Hepatocyte (in vitro differentiated cells): ENCODE measurements at regions not wholly inside any gene's neighbourhood (a gene's known extent, or its start where the extent isn't known, plus 50 kb on each side); places are given as distances from the start of the nearest gene placed in this dataset.

Source experiments
- DNase-seq: peaks from one replicate; pipeline ENCODE4 v3.0.0-alpha.2; 2016; ENCODE audit warnings: low spot score
- H2AFZ ChIP-seq: fragments of 200-600 bp; sonication (generic); 2 replicates; pipeline ENCODE4 v1.6.0; 2016; ENCODE audit warnings: antibody characterized with exemption, mild to moderate bottlenecking
- H3K27ac ChIP-seq: fragments of 200-600 bp; sonication (generic); 2 replicates; pipeline ENCODE4 v1.5.1; 2016; ENCODE audit warnings: mild to moderate bottlenecking
- H3K27me3 ChIP-seq: fragments of 200-600 bp; sonication (generic); 2 replicates; pipeline ENCODE4 v1.6.1; 2016
- H3K36me3 ChIP-seq: fragments of 200-600 bp; sonication (generic); replicated peaks from 2 replicates; pipeline ENCODE4 v1.5.1; 2016; ENCODE audit warnings: low read depth; ENCODE audit not compliant: insufficient read depth
- H3K4me1 ChIP-seq: fragments of 200-600 bp; sonication (generic); 2 replicates; pipeline ENCODE4 v1.5.1; 2016; ENCODE audit warnings: mild to moderate bottlenecking, moderate library complexity; ENCODE audit not compliant: insufficient read depth
- H3K4me2 ChIP-seq: fragments of 200-600 bp; sonication (generic); 2 replicates; pipeline ENCODE4 v1.6.0; 2016
- H3K4me3 ChIP-seq: fragments of 200-600 bp; sonication (generic); 2 replicates; pipeline ENCODE4 v1.5.1; 2016; ENCODE audit warnings: mild to moderate bottlenecking
- H3K79me2 ChIP-seq: fragments of 200-600 bp; sonication (generic); 2 replicates; pipeline ENCODE4 v1.6.0; 2017; ENCODE audit warnings: mild to moderate bottlenecking
- H3K9me2 ChIP-seq: fragments of 200-600 bp; sonication (generic); replicated peaks from 2 replicates; pipeline ENCODE4 v1.6.0; 2017; ENCODE audit warnings: mild to moderate bottlenecking; ENCODE audit not compliant: insufficient read depth
- H3K9me3 ChIP-seq: fragments of 200-600 bp; sonication (generic); 2 replicates; pipeline ENCODE4 v1.5.1; 2016; ENCODE audit warnings: low read depth, mild to moderate bottlenecking
- H4K20me1 ChIP-seq: fragments of 200-600 bp; sonication (generic); 2 replicates; pipeline ENCODE4 v1.6.0; 2016; ENCODE audit warnings: mild to moderate bottlenecking; ENCODE audit not compliant: insufficient read depth, poor library complexity, severe bottlenecking
- CTCF ChIP-seq: fragments of 200-600 bp; sonication (generic); IDR thresholded peaks from 2 replicates; pipeline ENCODE4 v1.5.1; 2016; ENCODE audit warnings: antibody characterized with exemption, mild to moderate bottlenecking; ENCODE audit not compliant: poor library complexity
- EZH2 ChIP-seq: fragments of 200-600 bp; sonication (generic); IDR thresholded peaks from 2 replicates; pipeline ENCODE4 v1.6.1; 2016; ENCODE audit warnings: antibody characterized with exemption, mild to moderate bottlenecking, borderline replicate concordance
- EZH2phosphoT487 ChIP-seq: fragments of 200-600 bp; sonication (generic); IDR thresholded peaks from one replicate; pipeline ENCODE4 v1.6.1; 2018; ENCODE audit warnings: antibody characterized with exemption, mild to moderate bottlenecking, low read depth, moderate library complexity; ENCODE audit not compliant: unreplicated experiment, severe bottlenecking
- WGBS: methylation state at CpG from one replicate; pipeline ENCODE4 v1.1.6; 2016; ENCODE audit warnings: low lambda C conversion rate; ENCODE audit errors: missing lambda C conversion rate; 5-methylcytosine and 5-hydroxymethylcytosine counted together

- H3K9me2 ChIP-seq, result no peaks in the 10 kb centered on the region
- H3K4me3 ChIP-seq, result no peak overlapping the region
- DNase-seq, result no peak
- H2AFZ ChIP-seq, result no peak overlapping the region
- no peaks in the 10 kb centered on the region for H3K27me3 ChIP-seq
- H3K27ac ChIP-seq, result no peak overlapping the region
- H3K79me2 ChIP-seq, result no peaks in the 10 kb centered on the region
- H3K4me1 ChIP-seq, result no peaks in the 10 kb centered on the region
- no peak overlapping the region for H3K4me2 ChIP-seq
- 92% methylated on average over 3 of the region's 3 CpGs for WGBS
- H4K20me1 ChIP-seq, result no peaks in the 10 kb centered on the region
- H3K36me3 ChIP-seq, result no peaks in the 10 kb centered on the region
- TF ChIP-seq CTCF (no peak), EZH2 (no peak), EZH2phosphoT487 (no peak)
- no peaks in the 10 kb centered on the region for H3K9me3 ChIP-seq
Measured at GRCh38 chr2:19643117-19643518, 258.7 kb downstream of the TTC32 start.

DNA sequence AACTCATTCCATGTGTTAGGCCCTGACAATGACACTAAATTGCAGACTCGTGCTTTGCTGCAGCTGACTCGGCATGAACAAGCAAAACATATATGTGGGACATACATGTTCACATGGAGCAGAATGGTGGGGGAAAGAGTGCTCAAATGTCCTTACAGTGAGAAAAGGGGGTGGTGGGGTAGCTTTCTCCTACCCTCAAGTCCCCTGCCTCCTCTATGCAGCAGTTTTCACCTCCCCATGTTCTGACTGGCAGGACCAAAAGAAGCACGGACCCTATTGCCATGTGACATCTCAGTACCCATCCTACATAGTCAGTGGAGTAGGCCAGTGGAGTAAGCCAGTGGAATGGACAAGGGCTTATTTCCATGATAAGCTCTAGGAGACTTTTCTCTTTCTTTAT lies 259.3 kb downstream of the TTC32 start:
- no peak overlapping the region for H2AFZ ChIP-seq
- no peaks in the 10 kb centered on the region for H3K9me2 ChIP-seq
- no peak overlapping the region for H3K4me3 ChIP-seq
- H3K4me2 ChIP-seq, result no peak overlapping the region
- WGBS, result 98% methylated on average over 3 of the region's 3 CpGs
- TF ChIP-seq EZH2phosphoT487, result no peak
- no peak for TF ChIP-seq CTCF
- no peak for TF ChIP-seq EZH2
- no peaks in the 10 kb centered on the region for H4K20me1 ChIP-seq
- no peaks in the 10 kb centered on the region for H3K9me3 ChIP-seq
- H3K36me3 ChIP-seq, result no peaks in the 10 kb centered on the region
- no peak overlapping the region for H3K27ac ChIP-seq
- no peaks in the 10 kb centered on the region for H3K4me1 ChIP-seq
- H3K27me3 ChIP-seq, result no peaks in the 10 kb centered on the region
- DNase-seq, result no peak
- H3K79me2 ChIP-seq, result no peaks in the 10 kb centered on the region

DNA sequence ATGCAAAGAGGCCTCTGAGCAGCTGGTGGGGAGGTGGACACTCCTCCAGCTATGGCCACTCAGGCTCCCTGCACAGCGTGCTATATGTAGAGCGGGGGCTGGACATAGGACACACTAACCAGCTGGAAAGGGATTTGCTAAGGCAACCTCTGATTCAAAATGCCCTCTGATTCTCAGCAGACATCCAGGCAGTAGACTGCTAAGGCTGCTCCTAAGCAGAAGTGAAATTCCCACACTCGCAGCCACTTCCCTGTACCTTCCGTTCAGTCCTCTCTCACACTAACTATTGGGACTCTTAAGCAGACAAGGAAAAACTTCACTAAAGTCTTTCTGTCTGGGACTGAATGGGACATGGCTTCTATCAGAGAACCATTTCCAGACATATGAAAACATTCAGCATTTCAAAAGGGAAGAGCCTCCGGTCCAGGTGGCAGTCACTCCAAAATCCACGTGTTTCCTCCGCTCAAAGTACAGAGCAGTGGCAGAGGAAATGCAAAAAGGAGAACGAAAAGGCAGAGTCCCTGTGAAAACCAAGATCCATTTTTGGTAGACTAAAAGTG lies 265.8 kb downstream of the TTC32 start:
- Histone ChIP-seq H3K27me3 (no peaks in the 10 kb centered on the region), H3K9me2 (no peaks in the 10 kb centered on the region), H3K4me2 (no peak overlapping the region), H3K4me3 (no peak overlapping the region), H3K36me3 (no peaks in the 10 kb centered on the region), H3K9me3 (no peaks in the 10 kb centered on the region), H4K20me1 (no peaks in the 10 kb centered on the region), H3K4me1 (no peaks in the 10 kb centered on the region), H3K27ac (no peak overlapping the region), H2AFZ (no peak overlapping the region), H3K79me2 (no peaks in the 10 kb centered on the region)
- DNase-seq, result no peak
- 92% methylated on average over 8 of the region's 8 CpGs for WGBS
- no peak for TF ChIP-seq EZH2
- TF ChIP-seq EZH2phosphoT487, result no peak
- no peak for TF ChIP-seq CTCF
